CD14-positive monocyte (primary cell): ENCODE measurements at regions not wholly inside any gene's neighbourhood (a gene's known extent, or its start where the extent isn't known, plus 50 kb on each side); places are given as distances from the start of the nearest gene placed in this dataset.
"Not testable (repeated sequence)": the region's sequence is repeated elsewhere in the genome, so short reads cannot be mapped to it uniquely, and the experiment has no call there.

ENCODE experiments used
- DNase-seq, 3 donors: peaks; one replicate each; pipeline ENCODE4 v3.0.0-alpha.2; 2011 to 2022
- H2AFZ ChIP-seq: 2 replicates; pipeline ENCODE4 v1.6.0; 2012; ENCODE audit warnings: mild to moderate bottlenecking, low read depth, low read length, inconsistent platforms; ENCODE audit not compliant: insufficient read depth, poor library complexity, severe bottlenecking
- H3K27ac ChIP-seq, 2 donors: 1 replicate in 1 of 2; 2 replicates in 1 of 2; pipeline ENCODE4 v1.5.1; 2012 to 2013; ENCODE audit warnings: low read length in 2 of 2, control low read depth in 1 of 2, inconsistent platforms in 1 of 2, low read depth in 1 of 2, mild to moderate bottlenecking in 1 of 2
- H3K27me3 ChIP-seq, 2 donors: one replicate each; pipeline versions ENCODE4 v1.6.0 to v1.6.1; 2011 to 2013; ENCODE audit warnings: low read length in 2 of 2; ENCODE audit not compliant: control insufficient read depth in 2 of 2, insufficient read depth in 2 of 2
- H3K36me3 ChIP-seq, 2 donors: replicated peaks in 1 of 2; 1 replicate in 1 of 2; 2 replicates in 1 of 2; pipeline versions ENCODE4 v1.5.1 to v1.6.1; 2012 to 2013; ENCODE audit warnings: low read length in 2 of 2, control low read depth in 1 of 2, inconsistent platforms in 1 of 2, mild to moderate bottlenecking in 1 of 2; ENCODE audit not compliant: insufficient read depth in 2 of 2, control insufficient read depth in 1 of 2
- H3K4me1 ChIP-seq, 2 donors: 1 replicate in 1 of 2; 2 replicates in 1 of 2; pipeline versions ENCODE4 v1.5.1 to v1.6.1; 2012 to 2013; ENCODE audit warnings: low read length in 2 of 2, control low read depth in 1 of 2, inconsistent platforms in 1 of 2, mild to moderate bottlenecking in 1 of 2, moderate library complexity in 1 of 2; ENCODE audit not compliant: insufficient read depth in 2 of 2, control insufficient read depth in 1 of 2
- H3K4me2 ChIP-seq: replicated peaks from 2 replicates; pipeline ENCODE3; 2012; ENCODE audit warnings: low read length, moderate library complexity, mild to moderate bottlenecking; ENCODE audit not compliant: poor library complexity, severe bottlenecking; ENCODE audit errors: extremely low read depth
- H3K4me3 ChIP-seq, 3 experiments: fragments of 200-600 bp in 1 of 3; sonication (generic) in 1 of 3; replicated peaks in 1 of 3; 1 replicate in 2 of 3; 2 replicates in 1 of 3; pipeline ENCODE4 v1.5.1; 2011 to 2013; ENCODE audit warnings: low read length in 3 of 3, mild to moderate bottlenecking in 3 of 3, control low read depth in 2 of 3, low read depth in 2 of 3, inconsistent platforms in 1 of 3, moderate library complexity in 1 of 3
- H3K79me2 ChIP-seq: 2 replicates; pipeline ENCODE4 v1.6.0; 2012; ENCODE audit warnings: mild to moderate bottlenecking, control low read depth, inconsistent platforms, low read length, moderate library complexity; ENCODE audit not compliant: insufficient read depth
- H3K9ac ChIP-seq: 2 replicates; pipeline ENCODE4 v1.6.0; 2017; ENCODE audit warnings: low read length, mild to moderate bottlenecking; ENCODE audit not compliant: insufficient read depth, poor library complexity, severe bottlenecking
- H3K9me3 ChIP-seq, 2 donors: replicated peaks in 1 of 2; 1 replicate in 1 of 2; 2 replicates in 1 of 2; pipeline versions ENCODE4 v1.5.1 to v1.6.1; 2012 to 2013; ENCODE audit warnings: low read length in 2 of 2, control low read depth in 1 of 2; ENCODE audit not compliant: control insufficient read depth in 1 of 2, insufficient read depth in 1 of 2
- H4K20me1 ChIP-seq: 2 replicates; pipeline ENCODE4 v1.6.0; 2012; ENCODE audit warnings: mild to moderate bottlenecking, low read length, control low read depth, moderate library complexity; ENCODE audit not compliant: insufficient read depth
- H3K27ac Mint-ChIP-seq, 7 donors: one replicate each; pipeline ENCODE4 v1.8.0; 2020; ENCODE audit warnings: mild to moderate bottlenecking in 7 of 7, mixed read lengths in 7 of 7, moderate library complexity in 6 of 7, inconsistent platforms in 2 of 7
- H3K27me3 Mint-ChIP-seq, 3 donors: one replicate each; pipeline ENCODE4 v1.8.0; 2021 to 2022; ENCODE audit warnings: low read depth in 3 of 3, mild to moderate bottlenecking in 3 of 3, mixed read lengths in 3 of 3, moderate library complexity in 3 of 3, inconsistent platforms in 1 of 3
- H3K36me3 Mint-ChIP-seq, 2 donors: one replicate each; pipeline ENCODE4 v1.8.0; 2020; ENCODE audit warnings: mixed read lengths in 2 of 2, inconsistent platforms in 1 of 2, mild to moderate bottlenecking in 1 of 2
- H3K4me1 Mint-ChIP-seq: one replicate; pipeline ENCODE4 v1.8.0; 2020; ENCODE audit warnings: mild to moderate bottlenecking, mixed read lengths
- H3K4me3 Mint-ChIP-seq, 2 donors: one replicate each; pipeline ENCODE4 v1.8.0; 2020; ENCODE audit warnings: mild to moderate bottlenecking in 2 of 2, mixed read lengths in 2 of 2, moderate library complexity in 1 of 2
- H3K9me3 Mint-ChIP-seq, 7 donors: one replicate each; pipeline ENCODE4 v1.8.0; 2020 to 2022; ENCODE audit warnings: mixed read lengths in 7 of 7, mild to moderate bottlenecking in 6 of 7, moderate library complexity in 6 of 7, inconsistent platforms in 2 of 7
- CTCF ChIP-seq: fragments of 200-600 bp; IDR thresholded peaks from one replicate; pipeline ENCODE4 v1.8.0; 2022; ENCODE audit warnings: antibody characterized with exemption, mild to moderate bottlenecking
- WGBS: methylation state at CpG from one replicate; pipeline ENCODE4 v1.1.5; 2013; ENCODE audit warnings: missing lambda C conversion rate; ENCODE audit not compliant: insufficient coverage; 5-methylcytosine and 5-hydroxymethylcytosine counted together
- intact Hi-C, 2 donors: fragments of 100-400 bp; cut with micrococcal nuclease; formaldehyde crosslinking; loops; one replicate each; pipeline versions ENCODE4 v1.15.0 to v1.15.1; 2023

- no peak overlapping the region for H3K27ac Mint-ChIP-seq
- Histone ChIP-seq H3K9ac (no peak overlapping the region), H3K36me3 (no peaks in the 10 kb centered on the region), H4K20me1 (no peaks in the 10 kb centered on the region), H3K79me2 (no peaks in the 10 kb centered on the region), H2AFZ (no peak overlapping the region), H3K27ac (no peak overlapping the region), H3K4me1 (peaks cover 0 to 2% of the 10 kb centered on the region in 2 donors), H3K4me2 (no peak overlapping the region), H3K9me3 (peaks cover 0 to 4% of the 10 kb centered on the region in 2 donors), H3K27me3 (peaks cover 0 to 4% of the 10 kb centered on the region in 2 donors), H3K4me3 (no peak overlapping the region)
- no peaks in the 10 kb centered on the region for H3K36me3 Mint-ChIP-seq
- intact Hi-C loops, result no loop called here
- DNase-seq, result no peak
- peaks cover 2% of the 10 kb centered on the region for H3K4me1 Mint-ChIP-seq
- 100% methylated on average over 2 of the region's 6 CpGs for WGBS
- no peak for TF ChIP-seq CTCF
- peaks cover 0 to 3% (median 0%) of the 10 kb centered on the region in 7 donors for H3K9me3 Mint-ChIP-seq
- peaks cover 0 to 27% (median 0%) of the 10 kb centered on the region in 3 donors for H3K27me3 Mint-ChIP-seq
- H3K4me3 Mint-ChIP-seq, result no peak overlapping the region
Observed at GRCh38 chrX:9401051-9401450, 63.8 kb upstream of the TBL1X start.

- Histone ChIP-seq H3K27me3 (peaks cover 0 to 2% of the 10 kb centered on the region in 2 donors), H3K4me1 (no peaks in the 10 kb centered on the region), H3K79me2 (no peaks in the 10 kb centered on the region), H2AFZ (no peak overlapping the region), H3K9ac (no peak overlapping the region), H3K9me3 (peaks cover 0 to 11% of the 10 kb centered on the region in 2 donors), H3K4me2 (no peak overlapping the region), H3K4me3 (no peak overlapping the region), H3K36me3 (no peaks in the 10 kb centered on the region), H3K27ac (no peak overlapping the region), H4K20me1 (no peaks in the 10 kb centered on the region)
- 86% methylated on average over 1 of the region's 4 CpGs for WGBS
- Mint-ChIP-seq H3K4me3 (no peak overlapping the region), H3K36me3 (no peaks in the 10 kb centered on the region), H3K4me1 (no peaks in the 10 kb centered on the region), H3K9me3 (peaks cover 0 to 4% (median 0%) of the 10 kb centered on the region in 7 donors), H3K27me3 (peaks cover 0 to 21% (median 0%) of the 10 kb centered on the region in 3 donors), H3K27ac (no peak overlapping the region)
- intact Hi-C loops, result no loop called here
- no peak for DNase-seq
- no peak for TF ChIP-seq CTCF
Observed at GRCh38 chrX:9403374-9403773, 61.5 kb upstream of the TBL1X start.

- H3K36me3 Mint-ChIP-seq, H3K27me3 ChIP-seq, H3K4me1 Mint-ChIP-seq, H3K27ac Mint-ChIP-seq, H3K79me2 ChIP-seq, H4K20me1 ChIP-seq, H3K9ac ChIP-seq, H3K4me2 ChIP-seq, intact Hi-C loops, H2AFZ ChIP-seq, H3K36me3 ChIP-seq, H3K4me1 ChIP-seq, H3K4me3 ChIP-seq, H3K4me3 Mint-ChIP-seq, H3K27ac ChIP-seq: not testable (repeated sequence)
- WGBS, result 93% methylated on average over 6 of the region's 9 CpGs
- peak in 1 of 3 donors; percentile 9 for DNase-seq
- H3K9me3 ChIP-seq, result peaks cover 0 to 11% of the 10 kb centered on the region in 2 donors
- Mint-ChIP-seq H3K9me3 (peaks cover 0 to 15% (median 4%) of the 10 kb centered on the region in 7 donors), H3K27me3 (peaks cover 0 to 11% (median 0%) of the 10 kb centered on the region in 3 donors)
Observed at GRCh38 chrX:9405635-9406034, 59.2 kb upstream of the TBL1X start.
